Neural cell (in vitro differentiated cells): ENCODE measurements at regions not wholly inside any gene's neighbourhood (a gene's known extent, or its start where the extent isn't known, plus 50 kb on each side); places are given as distances from the start of the nearest gene placed in this dataset.

Experiments used
- H2AFZ ChIP-seq: fragments of 200-600, 300-800 bp; sonication (generic), shearing (Covaris generic); 2 replicates; pipeline ENCODE4 v1.6.0; 2014; ENCODE audit warnings: low read depth, mild to moderate bottlenecking, antibody characterized with exemption, low read length, moderate library complexity
- H3F3A ChIP-seq: fragments of 200-600 bp; shearing (Covaris generic); 2 replicates; pipeline ENCODE4 v1.6.1; 2016; ENCODE audit warnings: mild to moderate bottlenecking, moderate library complexity, mixed read lengths, antibody characterized with exemption, low read length; ENCODE audit not compliant: insufficient read depth, poor library complexity, severe bottlenecking
- H3K27ac ChIP-seq: fragments of 200-600, 300-800 bp; sonication (generic), shearing (Covaris generic); 2 replicates; pipeline ENCODE4 v1.5.1; 2014; ENCODE audit warnings: mild to moderate bottlenecking, low read length, moderate library complexity
- H3K27me3 ChIP-seq: fragments of 300-800, 200-600 bp; sonication (generic), shearing (Covaris generic); 2 replicates; pipeline ENCODE4 v1.6.0; 2014; ENCODE audit warnings: mild to moderate bottlenecking, low read depth, low read length, moderate library complexity; ENCODE audit not compliant: insufficient read depth
- H3K36me3 ChIP-seq: fragments of 300-800, 200-600 bp; sonication (generic), shearing (Covaris generic); 2 replicates; pipeline ENCODE4 v1.5.1; 2014; ENCODE audit warnings: mild to moderate bottlenecking, antibody characterized with exemption, low read length, moderate library complexity; ENCODE audit not compliant: insufficient read depth
- H3K4me2 ChIP-seq: fragments of 300-800, 200-600 bp; sonication (generic), shearing (Covaris generic); 2 replicates; pipeline ENCODE4 v1.6.0; 2014; ENCODE audit warnings: mild to moderate bottlenecking, low read length
- H3K4me3 ChIP-seq: fragments of 300-800, 200-600 bp; sonication (generic), shearing (Covaris generic); 2 replicates; pipeline ENCODE4 v1.5.1; 2014; ENCODE audit warnings: mild to moderate bottlenecking, low read length, moderate library complexity
- H3K79me2 ChIP-seq: fragments of 200-600 bp; shearing (Covaris generic); replicated peaks from 2 replicates; pipeline ENCODE4 v1.6.0; 2014; ENCODE audit warnings: mild to moderate bottlenecking, low read length, moderate library complexity; ENCODE audit not compliant: insufficient read depth
- H3K9ac ChIP-seq: fragments of 300-800, 200-600 bp; sonication (generic), shearing (Covaris generic); 2 replicates; pipeline ENCODE4 v1.6.1; 2016; ENCODE audit warnings: mild to moderate bottlenecking, low read length, mixed read lengths
- H3K9me2 ChIP-seq: fragments of 200-600 bp; shearing (Covaris generic); 2 replicates; pipeline ENCODE4 v1.6.1; 2016; ENCODE audit warnings: mild to moderate bottlenecking, low read length, mixed read lengths; ENCODE audit not compliant: insufficient read depth
- H3K9me3 ChIP-seq: fragments of 200-600, 300-800 bp; sonication (generic), shearing (Covaris generic); 2 replicates; pipeline ENCODE4 v1.6.1; 2016; ENCODE audit warnings: mild to moderate bottlenecking, mixed run types, low read length, moderate library complexity, mixed read lengths
- H4K20me1 ChIP-seq: fragments of 200-600 bp; shearing (Covaris generic); 2 replicates; pipeline ENCODE4 v1.6.1; 2016; ENCODE audit warnings: mild to moderate bottlenecking, mixed run types; ENCODE audit not compliant: insufficient read depth
- EP300 ChIP-seq: fragments of 450-650 bp; conservative IDR thresholded peaks from 2 replicates; pipeline ENCODE4 v1.6.1; 2014; ENCODE audit warnings: antibody characterized with exemption, mild to moderate bottlenecking, moderate library complexity; ENCODE audit not compliant: poor library complexity, severe bottlenecking
- EZH2 ChIP-seq: fragments of 200-600, 300-800 bp; shearing (Covaris generic), sonication (generic); IDR thresholded peaks from 2 replicates; pipeline ENCODE4 v1.6.1; 2014; ENCODE audit warnings: antibody characterized with exemption, low read length, borderline replicate concordance, mild to moderate bottlenecking; ENCODE audit not compliant: insufficient read depth, poor library complexity, severe bottlenecking
- MXI1 ChIP-seq: fragments of 450-650 bp; conservative IDR thresholded peaks from 2 replicates; pipeline ENCODE4 v1.6.1; 2014; ENCODE audit warnings: antibody characterized with exemption, mild to moderate bottlenecking; ENCODE audit not compliant: poor library complexity, severe bottlenecking
- POLR2AphosphoS5 ChIP-seq: IDR thresholded peaks from 2 replicates; pipeline ENCODE4 v1.6.1; 2012
- RAD21 ChIP-seq: fragments of 450-650 bp; conservative IDR thresholded peaks from 2 replicates; pipeline ENCODE4 v1.6.1; 2014; ENCODE audit warnings: antibody characterized with exemption, mild to moderate bottlenecking, moderate library complexity
- SMC3 ChIP-seq: fragments of 450-650 bp; conservative IDR thresholded peaks from 2 replicates; pipeline ENCODE4 v1.6.1; 2014; ENCODE audit warnings: antibody characterized with exemption, mild to moderate bottlenecking, moderate library complexity; ENCODE audit not compliant: poor library complexity
- TAF1 ChIP-seq: IDR thresholded peaks from 2 replicates; pipeline ENCODE4 v1.6.1; 2012; ENCODE audit warnings: low read depth
- TF ChIP-seq, protein P1 (sequence below): IDR thresholded peaks from 2 replicates; pipeline ENCODE4 v1.6.1; 2012; ENCODE audit warnings: borderline replicate concordance
- TF ChIP-seq, protein P2 (sequence below): fragments of 450-650 bp; IDR thresholded peaks from 2 replicates; pipeline ENCODE4 v1.5.1; 2014; ENCODE audit warnings: antibody characterized with exemption, mild to moderate bottlenecking, moderate library complexity; ENCODE audit not compliant: poor library complexity, severe bottlenecking

DNA sequence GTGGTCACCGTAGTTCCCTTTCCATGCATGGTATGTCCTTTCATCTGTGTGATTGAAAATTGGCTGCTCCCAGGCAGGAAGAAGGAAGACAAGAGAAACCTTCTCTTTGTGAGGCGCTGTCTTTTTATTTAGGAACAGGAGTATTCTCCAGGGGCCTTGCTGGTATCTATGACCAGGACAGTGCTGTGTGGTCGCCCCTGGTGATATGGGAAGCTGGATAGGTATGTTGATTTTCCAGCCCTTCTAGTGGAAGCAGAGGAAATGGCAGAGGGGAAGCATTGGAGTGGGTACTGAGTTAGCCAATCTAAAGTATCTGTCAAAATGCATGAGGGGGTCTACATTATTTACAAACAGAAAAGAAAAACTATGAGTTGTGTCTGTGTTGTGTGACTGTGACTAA lies 226.6 kb downstream of the MTX2 start:
- H3K9me3 ChIP-seq = no peaks in the 10 kb centered on the region
- no peak overlapping the region for H3K27ac ChIP-seq

DNA sequence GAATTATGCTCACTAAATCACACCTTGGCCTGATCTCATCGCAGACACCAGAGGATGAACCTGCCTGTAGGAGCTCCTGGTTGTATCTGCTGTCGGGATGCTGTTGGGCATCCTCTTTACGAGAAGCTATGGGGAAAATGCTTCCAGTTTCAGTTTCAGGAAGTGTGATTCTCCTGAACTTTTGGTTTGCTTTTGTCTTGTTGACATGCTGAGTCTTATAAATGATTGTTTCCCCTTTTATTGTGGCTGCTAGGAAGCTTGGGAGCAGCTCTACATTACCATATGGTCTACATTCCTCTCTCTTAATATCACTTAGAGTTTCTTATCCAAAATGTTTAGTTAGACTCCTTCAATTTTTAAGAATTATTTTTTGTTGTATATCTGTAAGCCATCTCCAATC lies 227.5 kb downstream of the MTX2 start:
- Histone ChIP-seq H2AFZ (no peak overlapping the region), H3K79me2 (no peaks in the 10 kb centered on the region), H3K9me3 (no peaks in the 10 kb centered on the region), H3K9ac (no peak overlapping the region), H3K27ac (no peak overlapping the region), H3F3A (no peaks in the 10 kb centered on the region), H3K4me3 (no peak overlapping the region), H3K27me3 (no peaks in the 10 kb centered on the region), H3K4me2 (no peak overlapping the region), H3K36me3 (no peaks in the 10 kb centered on the region), H4K20me1 (no peaks in the 10 kb centered on the region), H3K9me2 (no peaks in the 10 kb centered on the region)
- no peak for TF ChIP-seq MXI1
- no peak for TF ChIP-seq EZH2
- TF ChIP-seq EP300 = no peak
- TF ChIP-seq, protein P1, sequence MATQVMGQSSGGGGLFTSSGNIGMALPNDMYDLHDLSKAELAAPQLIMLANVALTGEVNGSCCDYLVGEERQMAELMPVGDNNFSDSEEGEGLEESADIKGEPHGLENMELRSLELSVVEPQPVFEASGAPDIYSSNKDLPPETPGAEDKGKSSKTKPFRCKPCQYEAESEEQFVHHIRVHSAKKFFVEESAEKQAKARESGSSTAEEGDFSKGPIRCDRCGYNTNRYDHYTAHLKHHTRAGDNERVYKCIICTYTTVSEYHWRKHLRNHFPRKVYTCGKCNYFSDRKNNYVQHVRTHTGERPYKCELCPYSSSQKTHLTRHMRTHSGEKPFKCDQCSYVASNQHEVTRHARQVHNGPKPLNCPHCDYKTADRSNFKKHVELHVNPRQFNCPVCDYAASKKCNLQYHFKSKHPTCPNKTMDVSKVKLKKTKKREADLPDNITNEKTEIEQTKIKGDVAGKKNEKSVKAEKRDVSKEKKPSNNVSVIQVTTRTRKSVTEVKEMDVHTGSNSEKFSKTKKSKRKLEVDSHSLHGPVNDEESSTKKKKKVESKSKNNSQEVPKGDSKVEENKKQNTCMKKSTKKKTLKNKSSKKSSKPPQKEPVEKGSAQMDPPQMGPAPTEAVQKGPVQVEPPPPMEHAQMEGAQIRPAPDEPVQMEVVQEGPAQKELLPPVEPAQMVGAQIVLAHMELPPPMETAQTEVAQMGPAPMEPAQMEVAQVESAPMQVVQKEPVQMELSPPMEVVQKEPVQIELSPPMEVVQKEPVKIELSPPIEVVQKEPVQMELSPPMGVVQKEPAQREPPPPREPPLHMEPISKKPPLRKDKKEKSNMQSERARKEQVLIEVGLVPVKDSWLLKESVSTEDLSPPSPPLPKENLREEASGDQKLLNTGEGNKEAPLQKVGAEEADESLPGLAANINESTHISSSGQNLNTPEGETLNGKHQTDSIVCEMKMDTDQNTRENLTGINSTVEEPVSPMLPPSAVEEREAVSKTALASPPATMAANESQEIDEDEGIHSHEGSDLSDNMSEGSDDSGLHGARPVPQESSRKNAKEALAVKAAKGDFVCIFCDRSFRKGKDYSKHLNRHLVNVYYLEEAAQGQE = no peak
- no peak for TF ChIP-seq SMC3
- TF ChIP-seq POLR2AphosphoS5 = no peak
- TF ChIP-seq, protein P2, sequence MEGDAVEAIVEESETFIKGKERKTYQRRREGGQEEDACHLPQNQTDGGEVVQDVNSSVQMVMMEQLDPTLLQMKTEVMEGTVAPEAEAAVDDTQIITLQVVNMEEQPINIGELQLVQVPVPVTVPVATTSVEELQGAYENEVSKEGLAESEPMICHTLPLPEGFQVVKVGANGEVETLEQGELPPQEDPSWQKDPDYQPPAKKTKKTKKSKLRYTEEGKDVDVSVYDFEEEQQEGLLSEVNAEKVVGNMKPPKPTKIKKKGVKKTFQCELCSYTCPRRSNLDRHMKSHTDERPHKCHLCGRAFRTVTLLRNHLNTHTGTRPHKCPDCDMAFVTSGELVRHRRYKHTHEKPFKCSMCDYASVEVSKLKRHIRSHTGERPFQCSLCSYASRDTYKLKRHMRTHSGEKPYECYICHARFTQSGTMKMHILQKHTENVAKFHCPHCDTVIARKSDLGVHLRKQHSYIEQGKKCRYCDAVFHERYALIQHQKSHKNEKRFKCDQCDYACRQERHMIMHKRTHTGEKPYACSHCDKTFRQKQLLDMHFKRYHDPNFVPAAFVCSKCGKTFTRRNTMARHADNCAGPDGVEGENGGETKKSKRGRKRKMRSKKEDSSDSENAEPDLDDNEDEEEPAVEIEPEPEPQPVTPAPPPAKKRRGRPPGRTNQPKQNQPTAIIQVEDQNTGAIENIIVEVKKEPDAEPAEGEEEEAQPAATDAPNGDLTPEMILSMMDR = no peak
- TF ChIP-seq RAD21 = no peak

More for the DNA sequence above, 226.6 kb downstream of the MTX2 start:
- TF ChIP-seq SMC3 (no peak), EP300 (no peak), RAD21 (no peak), POLR2AphosphoS5 (no peak), EZH2 (no peak), MXI1 (no peak), TAF1 (no peak)
- TF ChIP-seq, protein P2 = no peak
- TF ChIP-seq, protein P1 = no peak
- no peaks in the 10 kb centered on the region for H3K9me2 ChIP-seq
- H3F3A ChIP-seq = no peaks in the 10 kb centered on the region
- H3K4me3 ChIP-seq = no peak overlapping the region
- no peak overlapping the region for H3K4me2 ChIP-seq
- no peaks in the 10 kb centered on the region for H4K20me1 ChIP-seq
- no peaks in the 10 kb centered on the region for H3K36me3 ChIP-seq
- H3K79me2 ChIP-seq = no peaks in the 10 kb centered on the region
- H2AFZ ChIP-seq = no peak overlapping the region
- H3K27me3 ChIP-seq = no peaks in the 10 kb centered on the region
- H3K9ac ChIP-seq = no peak overlapping the region
